HCT116 (cell line): ENCODE measurements at regions not wholly inside any gene's neighbourhood (a gene's known extent, or its start where the extent isn't known, plus 50 kb on each side); places are given as distances from the start of the nearest gene placed in this dataset.

Source experiments
- ATAC-seq: fragments of 200-7000 bp; cut with Tn5 transposase; 2 replicates; pipeline ENCODE4 v1.9.1; 2020; ENCODE audit warnings: mild to moderate bottlenecking, moderate library complexity
- BruUV-seq: library from RNA; stranded (reverse); fragments of 400-500 nt; replicated peaks from 2 replicates; lab custom pipeline; 2021; lab: Mats Ljungman, UMichigan
- CTCF ChIA-PET: fragments of 300-600 bp; sonication (Branson Sonifier 250); formaldehyde crosslinking; loops from one replicate; lab custom pipeline; 2021; ENCODE audit warnings: antibody characterized with exemption; lab: Charles Lee
- POLR2A ChIA-PET: fragments of 300-600, 350-600 bp; sonication (Branson Sonifier 250); formaldehyde crosslinking; loops from one replicate; lab custom pipeline; 2021; ENCODE audit warnings: antibody characterized with exemption; lab: Charles Lee
- RAD21 ChIA-PET, 2 experiments: fragments of 300-600 bp; sonication (Branson Sonifier 250); formaldehyde crosslinking; loops; one replicate each; lab custom pipeline; 2023; ENCODE audit warnings: low total read pairs in 2 of 2; ENCODE audit not compliant: uncharacterized antibody in 2 of 2, unreplicated experiment in 2 of 2, low non-redundant PET in 1 of 2; lab: Charles Lee
- DNase-seq: peaks from one replicate; pipeline ENCODE4 v3.0.0-alpha.2; 2010; ENCODE audit warnings: low read depth, low spot score
- H2AFZ ChIP-seq: fragments of 200-600 bp; shearing (Covaris generic), sonication (generic); 2 replicates; pipeline ENCODE4 v1.6.1; 2017; ENCODE audit warnings: low read depth, mixed run types, mixed read lengths, antibody characterized with exemption, low read length; ENCODE audit not compliant: poor library complexity, severe bottlenecking
- H3K27ac ChIP-seq: 2 replicates; pipeline ENCODE4 v1.5.1; 2012; ENCODE audit warnings: low read depth, low read length
- H3K27me3 ChIP-seq: fragments of 200-600 bp; sonication (generic); 2 replicates; pipeline ENCODE4 v1.6.1; 2016; ENCODE audit warnings: mixed run types, low read length, mixed read lengths; ENCODE audit not compliant: insufficient read depth
- H3K36me3 ChIP-seq, 2 experiments: fragments of 200-500 bp in 1 of 2; fragments of 200-600 bp in 1 of 2; sonication (Bioruptor generic) in 1 of 2; sonication (generic) in 1 of 2; 2 replicates each; pipeline versions ENCODE4 v1.5.1 to v1.6.1; 2014 to 2016; ENCODE audit warnings: low read length in 2 of 2, inconsistent platforms in 1 of 2, mixed read lengths in 1 of 2, mixed run types in 1 of 2; ENCODE audit not compliant: insufficient read depth in 2 of 2, control insufficient read depth in 1 of 2
- H3K4me1 ChIP-seq, 2 experiments: fragments of 200-600 bp in 1 of 2; sonication (generic) in 1 of 2; 2 replicates each; pipeline versions ENCODE4 v1.5.1 to v1.6.1; 2012 to 2017; ENCODE audit warnings: low read length in 2 of 2, inconsistent platforms in 1 of 2, mild to moderate bottlenecking in 1 of 2, mixed read lengths in 1 of 2, mixed run types in 1 of 2, moderate library complexity in 1 of 2; ENCODE audit not compliant: insufficient read depth in 2 of 2, control insufficient read depth in 1 of 2
- H3K4me2 ChIP-seq: fragments of 200-600 bp; sonication (generic); 2 replicates; pipeline ENCODE4 v1.6.1; 2017; ENCODE audit warnings: mixed run types, low read length, mixed read lengths
- H3K4me3 ChIP-seq, 2 experiments: fragments of 200-600 bp in 1 of 2; sonication (generic) in 1 of 2; replicated peaks in 1 of 2; 2 replicates each; pipeline ENCODE4 v1.5.1; 2011 to 2016; ENCODE audit warnings: low read length in 2 of 2, control low read depth in 1 of 2, low read depth in 1 of 2, mild to moderate bottlenecking in 1 of 2, mixed read lengths in 1 of 2, mixed run types in 1 of 2
- H3K79me2 ChIP-seq: fragments of 200-600 bp; sonication (generic); 2 replicates; pipeline ENCODE4 v1.6.1; 2017; ENCODE audit warnings: mild to moderate bottlenecking, mixed run types, low read length, moderate library complexity, mixed read lengths; ENCODE audit not compliant: insufficient read depth
- H3K9ac ChIP-seq: fragments of 200-600 bp; sonication (generic); 2 replicates; pipeline ENCODE4 v1.6.1; 2016; ENCODE audit warnings: low read length, mixed read lengths
- H3K9me2 ChIP-seq: fragments of 200-600 bp; sonication (generic), shearing (Covaris generic); 2 replicates; pipeline ENCODE4 v1.6.1; 2017; ENCODE audit warnings: mixed run types, mild to moderate bottlenecking, moderate library complexity; ENCODE audit not compliant: insufficient read depth
- H3K9me3 ChIP-seq, 2 experiments: fragments of 200-500 bp in 1 of 2; fragments of 200-600 bp in 1 of 2; sonication (Bioruptor generic) in 1 of 2; sonication (generic) in 1 of 2; 2 replicates each; pipeline ENCODE4 v1.6.1; 2014 to 2017; ENCODE audit warnings: low read length in 2 of 2, mixed read lengths in 2 of 2, inconsistent platforms in 1 of 2, low read depth in 1 of 2, mild to moderate bottlenecking in 1 of 2, mixed run types in 1 of 2, moderate library complexity in 1 of 2; ENCODE audit not compliant: control insufficient read depth in 1 of 2, insufficient read depth in 1 of 2
- H4K20me1 ChIP-seq: fragments of 200-600 bp; sonication (generic), shearing (Covaris generic); 2 replicates; pipeline ENCODE4 v1.6.1; 2017; ENCODE audit warnings: mixed run types, mild to moderate bottlenecking, moderate library complexity; ENCODE audit not compliant: insufficient read depth
- ATF3 ChIP-seq: IDR thresholded peaks from 2 replicates; pipeline ENCODE4 v1.6.1; 2012
- CBX3 ChIP-seq: IDR thresholded peaks from 2 replicates; pipeline ENCODE4 v1.6.1; 2012; ENCODE audit warnings: low read depth
- CEBPB ChIP-seq: IDR thresholded peaks from 2 replicates; pipeline ENCODE4 v1.6.1; 2012; ENCODE audit warnings: low read depth
- EGR1 ChIP-seq: IDR thresholded peaks from 2 replicates; pipeline ENCODE4 v1.6.1; 2012; ENCODE audit warnings: low read depth
- ELF1 ChIP-seq: IDR thresholded peaks from 2 replicates; pipeline ENCODE4 v1.6.1; 2012; ENCODE audit warnings: low read depth, borderline replicate concordance
- EZH2 ChIP-seq: fragments of 200-600 bp; sonication (generic); IDR thresholded peaks from 2 replicates; pipeline ENCODE4 v1.6.1; 2017; ENCODE audit warnings: antibody characterized with exemption, mixed run types
- MAX ChIP-seq: IDR thresholded peaks from 2 replicates; pipeline ENCODE4 v1.6.1; 2012
- POLR2AphosphoS5 ChIP-seq: IDR thresholded peaks from 2 replicates; pipeline ENCODE4 v1.6.1; 2011; ENCODE audit warnings: mild to moderate bottlenecking, low read depth, low read length, moderate library complexity
- RAD21 ChIP-seq: IDR thresholded peaks from 2 replicates; pipeline ENCODE4 v1.6.1; 2012; ENCODE audit warnings: low read depth, mild to moderate bottlenecking
- SIN3A ChIP-seq: IDR thresholded peaks from 2 replicates; pipeline ENCODE4 v1.6.1; 2012; ENCODE audit warnings: low read depth
- SP1 ChIP-seq: IDR thresholded peaks from 2 replicates; pipeline ENCODE4 v1.6.1; 2012; ENCODE audit warnings: low read depth
- SRF ChIP-seq: IDR thresholded peaks from 2 replicates; pipeline ENCODE4 v1.6.1; 2012; ENCODE audit warnings: low read depth
- YY1 ChIP-seq: IDR thresholded peaks from 2 replicates; pipeline ENCODE4 v1.6.1; 2011; ENCODE audit warnings: low read length, low read depth, moderate library complexity, mild to moderate bottlenecking; ENCODE audit not compliant: insufficient replicate concordance; ENCODE audit errors: extremely low read depth
- ZFX ChIP-seq: fragments of 450-650 bp; IDR thresholded peaks from 2 replicates; pipeline ENCODE4 v1.6.1; 2017
- intact Hi-C: fragments of 100-400 bp; cut with micrococcal nuclease; formaldehyde crosslinking; loops from 2 replicates; pipeline ENCODE4 v1.10.0; 2022

DNA sequence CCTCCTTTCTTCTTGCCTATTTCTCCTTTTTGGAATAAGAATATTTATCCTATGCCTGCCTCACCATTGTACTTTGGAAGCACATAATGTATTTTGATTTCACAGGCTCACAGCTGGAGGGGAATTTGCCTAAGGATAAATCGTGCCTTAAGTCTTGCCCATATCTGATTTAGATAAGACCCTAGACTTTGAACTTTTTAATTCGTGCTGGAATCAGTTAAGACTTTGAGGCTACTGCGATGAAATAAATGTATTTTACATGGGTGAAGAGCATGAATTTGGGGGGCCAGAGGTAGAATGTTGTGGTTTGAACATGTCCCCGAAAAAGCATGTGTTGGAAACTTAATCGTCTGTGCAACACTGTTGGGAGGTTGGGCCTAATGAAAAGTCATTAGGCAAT is 648.8 kb downstream of the EPHA7 start (continued):
- TF ChIP-seq ATF3 (no peak), SP1 (no peak), ELF1 (no peak), EGR1 (no peak)

DNA sequence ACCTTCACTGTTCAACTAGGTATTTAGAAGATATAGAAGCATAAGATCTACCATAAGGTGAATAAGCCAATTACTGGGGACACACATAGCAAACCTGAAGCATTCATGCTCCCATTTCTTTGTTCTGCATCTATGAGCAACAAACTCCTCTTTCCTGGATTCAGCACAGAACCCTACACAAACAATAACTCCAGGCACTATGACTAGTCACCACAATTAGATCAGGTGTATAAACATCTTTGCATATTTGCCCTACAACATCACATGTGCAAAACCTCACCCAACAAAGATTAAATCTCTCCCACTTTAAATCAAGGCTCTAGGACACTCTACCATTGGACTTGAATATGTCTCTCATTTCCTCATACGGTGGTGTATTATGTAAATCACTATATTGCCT is 652.3 kb downstream of the EPHA7 start:
- H3K9ac ChIP-seq, result no peak overlapping the region
- ATAC-seq (no peak), DNase-seq (no peak)
- RAD21 ChIA-PET, result no interaction called here
- intact Hi-C loops, result no loop called here
- POLR2A ChIA-PET, result no interaction called here
- CTCF ChIA-PET, result no interaction called here
- no peak for TF ChIP-seq MAX
- TF ChIP-seq RAD21, result no peak
- no peak for TF ChIP-seq SIN3A
- no peak for TF ChIP-seq POLR2AphosphoS5
- TF ChIP-seq CEBPB, result no peak
- TF ChIP-seq YY1, result no peak
- TF ChIP-seq EZH2, result no peak
- no peak overlapping the region for H3K4me2 ChIP-seq
- H4K20me1 ChIP-seq, result no peaks in the 10 kb centered on the region
- H3K27ac ChIP-seq, result no peak overlapping the region
- no peak overlapping the region for H3K4me3 ChIP-seq
- H3K79me2 ChIP-seq, result no peaks in the 10 kb centered on the region
- no peak overlapping the region for H2AFZ ChIP-seq
- H3K36me3 ChIP-seq, result no peaks in the 10 kb centered on the region
- H3K9me2 ChIP-seq, result no peaks in the 10 kb centered on the region
- H3K27me3 ChIP-seq, result no peaks in the 10 kb centered on the region
- peaks cover 6 to 9% of the 10 kb centered on the region in 2 experiments; a peak in 2 of 4 replicates for H3K9me3 ChIP-seq
- H3K4me1 ChIP-seq, result no peaks in the 10 kb centered on the region
- BruUV-seq, result no TSS peak

GRCh38 chr6:92763680-92764079 is 655.7 kb downstream of the EPHA7 start:
- DNase-seq (no peak), ATAC-seq (no peak)
- CTCF ChIA-PET, result no interaction called here
- Histone ChIP-seq H3K4me3 (no peak overlapping the region), H3K9ac (no peak overlapping the region), H3K27ac (no peak overlapping the region), H2AFZ (no peak overlapping the region), H3K4me2 (no peak overlapping the region), H3K36me3 (no peaks in the 10 kb centered on the region), H3K9me2 (no peaks in the 10 kb centered on the region), H3K9me3 (peaks cover 6 to 9% of the 10 kb centered on the region in 2 experiments; a peak in 2 of 4 replicates), H3K27me3 (no peaks in the 10 kb centered on the region), H3K4me1 (no peaks in the 10 kb centered on the region), H4K20me1 (no peaks in the 10 kb centered on the region), H3K79me2 (no peaks in the 10 kb centered on the region)
- POLR2A ChIA-PET, result no interaction called here
- RAD21 ChIA-PET, result no interaction called here
- BruUV-seq, result no TSS peak
- TF ChIP-seq RAD21 (no peak), SIN3A (no peak), EGR1 (no peak), SP1 (no peak), CBX3 (no peak), ELF1 (no peak), SRF (no peak), ZFX (no peak)
- intact Hi-C loops, result no loop called here
